ENCODE measurements at regions not wholly inside any gene's neighbourhood (a gene's known extent, or its start where the extent isn't known, plus 50 kb on each side); places are given as distances from the start of the nearest gene placed in this dataset.
"Not testable (repeated sequence)": the region's sequence is repeated elsewhere in the genome, so short reads cannot be mapped to it uniquely, and the experiment has no call there.

GRCh38 chr4:131734321-131734720 lies 1414.8 kb upstream of the PCDH10 start:
- not testable (repeated sequence) for TF ChIP-seq CTCF (IDR thresholded peaks at IDR 0.05); POLR2A (IDR thresholded peaks at IDR 0.05); POLR2AphosphoS5 (IDR thresholded peaks at IDR 0.05; ENCODE audit: insufficient read depth in 1 of 2, low read depth in 1 of 2)

Measured in vagina (tissue), 2 donors.